HG03097 (cell line): ENCODE measurements at regions not wholly inside any gene's neighbourhood (a gene's known extent, or its start where the extent isn't known, plus 50 kb on each side); places are given as distances from the start of the nearest gene placed in this dataset.
"Not testable (repeated sequence)": the region's sequence is repeated elsewhere in the genome, so short reads cannot be mapped to it uniquely, and the experiment has no call there.

Source experiments
- ATAC-seq: cut with Tn5 transposase; IDR thresholded peaks from one replicate; pipeline ENCODE4 v1.9.1; 2021; ENCODE audit not compliant: unreplicated experiment, low FRiP score

GRCh38 chr5:34258598-34258997 lies 215.6 kb upstream of the C1QTNF3 start:
- ATAC-seq, result not testable (repeated sequence)

GRCh38 chr5:34261020-34261419 lies 218.0 kb upstream of the C1QTNF3 start:
- ATAC-seq, result not testable (repeated sequence)

GRCh38 chr5:34266151-34266550 lies 223.1 kb upstream of the C1QTNF3 start:
- ATAC-seq, result not testable (repeated sequence)

GRCh38 chr5:34296759-34297158 lies 253.7 kb upstream of the C1QTNF3 start:
- ATAC-seq, result not testable (repeated sequence)

GRCh38 chr5:34329201-34329600 lies 286.2 kb upstream of the C1QTNF3 start:
- ATAC-seq, result not testable (repeated sequence)

- ATAC-seq, result not testable (repeated sequence)
These were observed 286.6 kb upstream of the C1QTNF3 start for GRCh38 chr5:34329611-34330108.

GRCh38 chr5:34331928-34332454 lies 289.0 kb upstream of the C1QTNF3 start:
- ATAC-seq, result not testable (repeated sequence)

- ATAC-seq, result not testable (repeated sequence)
These were observed 296.5 kb upstream of the C1QTNF3 start for GRCh38 chr5:34339408-34340001.

GRCh38 chr5:34354440-34354839 lies 301.7 kb upstream of the RAI14 start:
- not testable (repeated sequence) for ATAC-seq

- not testable (repeated sequence) for ATAC-seq
These were observed 284.7 kb upstream of the RAI14 start for GRCh38 chr5:34371417-34371816.

- ATAC-seq, result not testable (repeated sequence)
These were observed 284.3 kb upstream of the RAI14 start for GRCh38 chr5:34371817-34372216.

GRCh38 chr5:34372739-34373138 lies 283.4 kb upstream of the RAI14 start:
- ATAC-seq, result not testable (repeated sequence)

- not testable (repeated sequence) for ATAC-seq
These were observed 278.5 kb upstream of the RAI14 start for GRCh38 chr5:34377651-34378050.

- ATAC-seq, result not testable (repeated sequence)
These were observed 277.6 kb upstream of the RAI14 start for GRCh38 chr5:34378498-34378897.

GRCh38 chr5:34388754-34389153 lies 267.4 kb upstream of the RAI14 start:
- not testable (repeated sequence) for ATAC-seq

GRCh38 chr5:34409373-34409772 lies 246.8 kb upstream of the RAI14 start:
- ATAC-seq, result no peak

- ATAC-seq, result no peak
These were observed 245.6 kb upstream of the RAI14 start for GRCh38 chr5:34410411-34411139.

GRCh38 chr5:34411470-34412346 lies 244.4 kb upstream of the RAI14 start:
- no peak for ATAC-seq

GRCh38 chr5:34412736-34413135 lies 243.4 kb upstream of the RAI14 start:
- ATAC-seq, result no peak

- peak; percentile 100 for ATAC-seq
These were observed 240.4 kb upstream of the RAI14 start for GRCh38 chr5:34415559-34416198.
